Mammary epithelial cell (primary cell): ENCODE measurements at regions not wholly inside any gene's neighbourhood (a gene's known extent, or its start where the extent isn't known, plus 50 kb on each side); places are given as distances from the start of the nearest gene placed in this dataset.

Source experiments
- CTCF ChIP-seq, 2 donors: IDR thresholded peaks in 1 of 2; conservative IDR thresholded peaks in 1 of 2; 2 replicates each; pipeline ENCODE4 v1.5.1; 2011 to 2012; ENCODE audit warnings: inconsistent platforms in 2 of 2, low read length in 2 of 2, mild to moderate bottlenecking in 2 of 2, control low read depth in 1 of 2, low read depth in 1 of 2; ENCODE audit not compliant: insufficient read depth in 1 of 2; ENCODE audit errors: extremely low read depth in 1 of 2
- EZH2 ChIP-seq: IDR thresholded peaks from 2 replicates; pipeline ENCODE4 v1.6.1; 2012; ENCODE audit warnings: low read length, inconsistent platforms, borderline replicate concordance

GRCh38 chr10:117726596-117727295 lies 184.2 kb downstream of the EMX2 start:
- TF ChIP-seq CTCF (conservative IDR thresholded peaks at IDR 0.05 in 1 of 2, IDR thresholded peaks at IDR 0.05 in 1 of 2; ENCODE audit: extremely low read depth in 1 of 2, insufficient read depth in 1 of 2, low read depth in 1 of 2, low read length in 2 of 2) (no peak), EZH2 (no peak)
